Embryonic facial prominence (tissue), 1 donor: ENCODE measurements at regions not wholly inside any gene's neighbourhood (a gene's known extent, or its start where the extent isn't known, plus 50 kb on each side); places are given as distances from the start of the nearest gene placed in this dataset.
A peak's percentile ranks its signal among the peaks of the same experiment; 100 is the strongest.

Experiments used
- DNase-seq: peaks from one replicate; pipeline ENCODE4 v3.0.0-alpha.2; 2016; ENCODE audit errors: extremely low spot score

DNA sequence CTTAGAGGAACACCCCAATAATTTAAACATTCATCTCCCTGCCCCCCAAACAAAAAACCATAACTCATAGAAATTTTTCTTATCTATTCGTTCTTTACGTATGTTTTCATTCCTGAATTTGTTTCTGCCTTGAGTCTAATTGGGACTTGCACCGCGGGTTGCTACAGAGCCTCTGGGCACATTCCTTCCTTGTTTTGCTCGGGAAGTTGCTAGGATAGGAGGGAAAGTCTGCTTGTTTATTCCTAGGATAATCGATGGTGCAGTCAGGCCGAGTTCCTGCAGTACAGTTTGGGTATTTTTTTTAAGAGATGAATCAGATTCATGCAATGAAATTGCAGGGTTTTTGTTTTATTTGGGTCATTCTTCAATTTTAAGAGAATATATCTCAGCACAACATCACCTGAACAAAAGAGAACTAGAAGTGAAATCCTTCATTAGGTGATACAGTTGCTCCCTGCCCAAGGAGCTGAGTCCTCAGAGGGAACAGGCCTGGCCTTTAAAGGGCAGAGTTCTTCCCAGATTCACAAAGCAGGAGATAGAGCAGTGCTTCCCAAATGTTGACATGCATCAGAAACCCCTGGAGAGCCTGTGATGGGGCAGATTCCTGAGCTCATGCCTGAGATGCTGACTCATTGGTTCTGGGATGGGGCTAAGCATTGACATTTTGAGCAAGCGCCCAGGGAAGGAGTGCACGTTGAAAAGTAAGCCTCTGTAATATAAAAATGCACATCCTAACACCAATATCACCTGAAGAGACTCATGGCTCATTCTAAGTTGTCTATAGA is 114.9 kb upstream of the FAM9B start:
- peak; percentile 25 for DNase-seq

DNA sequence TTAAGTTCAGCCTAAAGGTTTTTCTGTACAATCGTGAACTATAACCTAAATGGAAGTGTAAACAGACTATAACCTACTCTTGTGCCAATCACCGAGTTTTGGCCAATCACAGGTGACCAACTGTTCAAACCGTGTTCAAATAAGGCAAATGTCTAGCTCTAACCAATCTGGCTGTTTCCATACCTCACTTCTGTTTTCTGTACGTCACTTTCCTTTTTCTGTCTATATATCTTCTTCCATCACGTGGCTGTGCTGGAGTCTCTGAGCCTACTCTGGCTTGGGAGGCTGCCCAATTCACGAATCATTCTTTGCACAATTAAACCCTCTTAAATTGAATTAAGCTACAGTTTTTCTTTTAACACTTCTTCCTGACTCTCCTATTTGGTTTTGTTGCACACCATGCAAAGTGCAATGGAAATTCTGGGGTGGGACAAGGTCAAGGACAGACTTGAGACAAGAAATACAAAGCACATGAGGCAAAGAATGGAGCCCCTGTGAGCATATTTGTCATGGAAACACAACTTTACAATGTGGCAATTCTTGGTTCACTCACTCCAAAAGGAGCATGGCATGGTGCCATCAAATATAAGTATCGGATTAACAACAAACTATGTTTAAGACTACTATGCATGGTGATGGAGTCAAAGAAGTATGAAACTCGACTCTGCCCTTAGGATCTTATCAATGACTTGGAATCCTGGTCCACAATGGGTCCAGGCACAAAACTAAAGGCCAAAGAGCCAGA is 115.7 kb upstream of the FAM9B start:
- no peak for DNase-seq

DNA sequence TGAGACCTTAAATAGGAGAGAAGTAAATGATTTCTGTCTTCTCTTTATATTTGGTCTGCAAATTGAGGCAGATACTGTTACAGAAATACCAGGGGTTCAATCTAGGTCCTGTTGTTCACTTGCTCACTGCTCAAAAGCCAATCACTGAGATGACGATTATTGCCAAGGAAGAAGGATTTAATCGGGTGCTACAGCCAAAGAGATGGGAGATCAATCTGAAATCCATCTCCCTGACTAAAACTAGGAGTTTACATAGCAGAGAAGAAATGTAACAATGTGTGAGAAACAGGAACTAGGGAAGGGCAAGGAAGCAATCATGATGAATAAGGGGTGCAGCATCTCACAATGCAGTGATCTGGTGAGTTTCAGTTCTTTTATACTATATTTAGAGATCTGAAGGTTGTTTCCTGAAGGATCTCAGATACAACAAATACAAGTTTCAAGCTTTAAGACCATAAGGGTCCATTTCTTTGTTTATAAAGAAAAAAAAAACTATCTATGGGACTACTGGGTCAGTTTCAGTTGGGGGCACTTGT is 117.9 kb upstream of the FAM9B start:
- no peak for DNase-seq

DNA sequence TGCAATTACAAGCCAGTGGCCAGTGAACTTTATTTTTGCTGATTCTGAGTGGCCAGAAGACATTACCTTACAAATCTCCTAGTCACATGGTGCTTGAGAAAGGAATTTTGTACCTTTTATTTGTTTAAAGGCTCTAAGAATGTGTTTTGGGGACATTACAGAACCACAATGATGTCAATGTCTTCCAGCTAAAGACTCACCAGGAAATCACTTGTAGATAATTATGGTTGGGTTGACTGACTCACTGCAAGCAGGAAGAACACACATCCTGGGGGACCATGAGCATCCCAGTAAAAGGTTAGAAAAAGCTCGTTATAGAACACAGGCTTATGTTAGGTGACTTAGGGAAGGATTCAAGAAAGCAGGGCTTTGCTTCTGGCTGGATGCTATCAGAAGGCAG is 119.4 kb upstream of the FAM9B start:
- no peak for DNase-seq

DNA sequence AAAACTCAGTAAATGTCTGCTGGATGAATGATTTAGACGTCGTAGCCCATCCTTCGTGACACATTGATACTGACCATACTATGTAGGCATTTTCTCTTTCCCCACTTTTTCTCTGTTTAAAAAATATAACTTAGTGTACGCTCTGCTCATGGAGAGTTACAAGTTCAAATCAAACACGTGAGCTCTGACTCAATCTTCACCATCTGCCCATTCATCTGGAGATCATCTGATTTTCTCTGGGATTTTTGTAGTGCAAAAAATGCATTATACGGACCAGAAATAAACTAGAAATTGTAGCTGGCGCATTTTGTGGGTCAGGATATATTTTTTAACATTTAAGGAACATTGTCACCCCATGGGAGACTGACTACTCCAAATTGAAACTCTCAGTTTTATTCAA is 124.7 kb upstream of the FAM9B start:
- DNase-seq = no peak

DNA sequence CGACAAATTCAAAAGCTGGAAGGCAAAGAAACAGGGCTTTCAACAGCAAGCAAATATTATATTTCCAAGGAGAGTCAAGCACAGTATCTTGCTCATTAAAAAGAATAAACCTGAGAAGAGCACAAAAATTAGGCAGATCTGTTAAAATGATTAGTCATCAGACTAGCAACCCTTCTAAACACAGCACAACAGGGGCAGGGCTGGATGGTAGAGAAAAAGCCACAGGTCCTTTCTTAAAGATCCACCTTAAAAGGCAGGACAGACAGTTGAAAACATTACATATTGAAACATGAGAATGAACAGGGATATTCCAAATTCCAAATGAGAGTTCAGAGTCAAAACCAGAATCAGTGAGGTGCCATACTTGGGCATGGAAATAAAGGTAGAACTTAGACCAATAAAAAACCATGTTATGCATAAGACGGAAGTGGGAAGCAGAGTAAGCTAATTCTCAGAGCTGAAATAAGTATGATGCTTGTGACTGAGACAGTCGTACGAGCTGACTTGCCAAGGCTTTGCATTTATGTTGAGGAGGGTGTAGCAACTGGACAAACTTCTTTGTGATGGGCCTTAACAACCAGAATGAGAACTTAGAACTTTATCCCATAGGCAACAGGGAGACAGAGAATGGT is 126.9 kb upstream of the FAM9B start:
- DNase-seq = no peak

DNA sequence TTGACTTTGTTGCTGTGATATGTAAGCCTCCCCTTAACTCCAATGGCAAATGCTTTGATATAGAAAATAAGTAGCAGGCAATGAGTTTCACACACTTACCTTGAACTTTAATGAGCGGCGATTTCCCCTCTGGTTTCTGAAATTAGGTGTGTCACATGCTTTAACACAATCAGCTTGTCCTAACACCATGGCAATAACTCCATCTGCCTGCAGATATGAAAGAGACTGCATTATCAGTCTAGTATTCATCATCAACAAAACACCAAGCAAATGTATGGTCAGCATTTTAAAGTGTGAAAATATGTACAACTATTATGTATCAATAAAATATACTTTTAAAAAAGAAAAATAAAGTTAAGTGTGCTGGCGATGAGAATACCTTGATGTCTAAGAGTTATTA is 128.8 kb upstream of the FAM9B start:
- DNase-seq = no peak

DNA sequence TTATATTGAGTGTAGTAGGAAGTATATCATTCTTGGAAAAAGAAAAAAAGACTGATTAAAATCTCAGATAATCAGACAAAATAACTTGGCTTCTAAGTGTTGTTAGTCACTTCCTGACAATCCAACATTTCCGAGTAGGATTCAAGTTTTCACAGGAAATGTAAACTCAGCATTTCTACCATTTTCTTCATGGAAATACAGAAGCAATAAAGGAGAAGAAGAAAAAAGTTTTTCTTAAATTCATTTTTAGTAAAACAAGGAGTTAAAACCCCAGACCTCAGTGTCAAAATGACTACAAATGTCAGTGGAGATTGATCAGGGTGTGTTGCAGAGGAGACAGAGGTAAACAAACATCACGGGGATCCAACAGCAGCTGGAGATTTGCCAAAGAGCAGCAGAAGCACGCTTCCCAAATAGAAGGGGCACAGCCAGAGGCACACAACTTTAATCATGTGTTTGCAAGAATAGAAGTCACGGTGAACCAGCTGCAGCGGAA is 129.3 kb upstream of the FAM9B start:
- DNase-seq = no peak

DNA sequence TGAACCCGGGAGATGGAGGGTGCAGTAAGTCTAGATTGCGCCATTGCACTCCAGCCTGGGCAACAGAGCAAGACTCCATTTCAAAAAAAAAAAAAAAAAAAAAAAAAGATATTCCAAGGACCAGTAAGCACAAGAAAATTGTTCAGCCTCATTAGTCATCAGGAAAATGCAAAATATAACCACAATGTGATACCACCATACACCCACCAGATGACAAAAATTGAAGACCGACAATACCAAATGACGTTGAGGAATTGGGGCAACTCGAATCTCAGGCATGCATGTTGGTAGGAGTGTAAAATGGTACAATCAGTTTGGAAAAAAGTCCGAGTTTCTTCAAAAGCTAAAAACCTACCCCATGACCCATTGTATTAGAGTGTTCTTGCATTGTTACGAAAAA is 130.2 kb upstream of the FAM9B start:
- no peak for DNase-seq

DNA sequence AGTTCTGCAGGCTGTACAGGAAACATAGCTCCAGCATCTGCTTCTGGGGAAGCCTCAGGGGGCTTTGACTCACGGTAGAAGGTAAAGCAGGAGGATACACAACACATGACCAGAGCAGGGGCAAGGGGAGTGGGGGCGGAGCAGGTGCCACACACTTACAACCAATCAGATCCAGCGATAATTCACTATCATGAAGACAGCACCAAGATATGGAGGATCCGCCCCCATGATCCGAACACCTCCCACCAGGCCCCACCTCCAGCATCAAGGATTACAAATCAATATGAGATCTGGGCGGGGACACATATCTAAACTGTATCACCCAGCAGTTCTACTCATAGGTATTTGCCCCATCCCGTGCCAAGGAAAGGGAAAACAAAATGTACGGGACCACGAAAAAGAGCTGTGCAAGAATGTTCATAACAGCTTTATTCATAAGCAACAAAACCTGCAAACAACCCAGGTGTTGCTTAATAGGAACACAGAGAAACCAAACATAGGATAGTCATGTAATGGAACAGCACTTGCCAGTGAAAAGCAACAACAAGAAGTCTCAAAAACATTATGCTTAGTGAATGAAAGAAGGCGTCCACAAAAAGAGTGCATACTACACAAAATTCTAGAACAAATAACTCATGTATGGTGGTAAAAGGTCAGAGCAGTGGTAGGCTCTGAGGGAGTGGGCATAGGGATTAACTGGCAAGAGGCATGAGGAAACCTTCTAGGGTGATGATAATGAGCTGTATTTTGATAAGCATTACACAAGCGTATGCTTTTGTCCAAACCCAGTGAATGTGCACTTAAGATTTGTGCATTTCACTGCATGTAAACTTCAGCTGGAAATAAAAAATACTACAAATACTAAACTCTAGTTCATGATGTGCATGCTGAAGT is 130.9 kb upstream of the FAM9B start:
- DNase-seq = no peak

DNA sequence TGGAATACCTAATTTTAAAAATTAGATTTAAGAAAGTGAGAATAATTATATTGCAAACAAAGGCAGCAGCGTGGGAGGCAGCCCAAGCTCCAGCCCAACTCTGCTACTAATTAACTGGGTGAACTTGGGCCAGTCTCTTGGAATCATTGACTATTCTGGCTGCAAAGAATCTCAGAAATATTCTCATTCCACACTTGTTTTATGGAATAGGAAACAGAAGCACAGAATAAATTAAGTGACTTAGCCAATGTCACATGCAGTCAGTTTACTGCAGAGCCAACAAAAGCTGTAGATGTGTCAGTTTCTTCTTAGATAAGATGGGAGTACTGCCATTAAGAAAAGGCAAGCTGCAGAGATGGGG is 132.6 kb upstream of the FAM9B start:
- no peak for DNase-seq

DNA sequence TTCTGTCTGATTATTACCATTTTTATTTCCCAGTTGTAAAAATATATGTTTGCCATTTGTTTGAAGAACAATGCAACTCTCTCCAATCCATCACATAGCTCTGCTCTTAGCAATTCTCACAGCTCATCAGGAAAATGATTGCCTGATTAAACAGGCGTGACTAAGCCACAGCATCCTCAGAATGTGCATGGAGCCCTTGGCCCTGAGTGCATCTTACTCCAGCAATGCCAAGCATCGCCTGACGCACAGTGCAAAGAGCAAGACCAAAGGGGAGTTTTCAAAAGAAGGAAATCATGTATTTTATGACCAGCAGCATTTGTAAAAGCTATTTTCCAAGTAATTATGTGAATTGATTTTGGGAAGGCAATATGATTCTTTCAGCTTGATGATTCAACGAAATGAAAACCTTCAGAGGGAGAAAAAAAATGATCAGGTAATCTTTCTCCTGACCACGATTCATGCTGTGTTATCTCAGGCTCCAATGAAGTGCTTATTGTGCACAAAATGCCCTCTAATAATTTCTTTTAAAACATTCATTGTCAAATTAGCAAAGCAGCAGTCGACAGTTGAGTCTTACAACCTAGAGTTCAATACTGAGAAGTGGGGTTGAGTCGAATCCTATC is 138.0 kb upstream of the FAM9B start:
- no peak for DNase-seq

DNA sequence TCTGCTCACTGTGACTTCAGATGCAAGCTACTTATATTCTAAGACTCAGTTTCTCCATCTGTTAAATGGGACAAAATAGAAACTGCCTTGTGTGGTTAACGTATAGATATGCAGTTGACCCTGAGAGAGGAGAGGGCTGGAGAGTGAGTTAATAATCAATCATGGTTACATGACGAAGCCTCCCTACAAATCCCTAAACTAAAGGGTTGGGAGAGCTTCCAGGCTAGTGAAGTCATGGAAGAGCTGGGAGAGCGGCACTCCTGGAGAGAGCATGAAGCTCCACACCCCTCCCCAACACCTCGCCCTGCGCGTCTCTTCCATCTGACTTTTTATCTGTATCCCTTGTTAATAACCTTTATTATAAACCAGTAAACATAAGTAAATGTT is 138.5 kb upstream of the FAM9B start:
- no peak for DNase-seq

DNA sequence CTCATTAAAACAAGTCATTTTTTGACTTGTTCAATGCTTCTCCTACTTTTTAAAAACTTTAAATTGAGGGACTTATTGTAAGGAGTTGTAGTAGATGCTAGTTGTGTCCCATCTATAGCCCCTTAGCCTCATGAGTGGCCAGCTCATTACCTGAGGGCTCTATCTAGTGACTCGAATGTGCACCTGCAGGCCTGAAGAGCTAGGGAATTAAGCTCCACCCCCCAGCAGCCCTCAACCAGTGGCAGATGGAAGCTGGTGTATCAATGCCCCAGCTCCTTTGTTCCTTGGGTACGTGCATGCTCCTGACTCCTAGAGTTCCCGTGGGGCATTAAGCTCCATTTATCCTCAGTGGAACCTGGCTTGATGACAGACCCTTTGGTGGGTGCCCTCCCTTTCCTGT is 146.7 kb upstream of the FAM9B start:
- no peak for DNase-seq

DNA sequence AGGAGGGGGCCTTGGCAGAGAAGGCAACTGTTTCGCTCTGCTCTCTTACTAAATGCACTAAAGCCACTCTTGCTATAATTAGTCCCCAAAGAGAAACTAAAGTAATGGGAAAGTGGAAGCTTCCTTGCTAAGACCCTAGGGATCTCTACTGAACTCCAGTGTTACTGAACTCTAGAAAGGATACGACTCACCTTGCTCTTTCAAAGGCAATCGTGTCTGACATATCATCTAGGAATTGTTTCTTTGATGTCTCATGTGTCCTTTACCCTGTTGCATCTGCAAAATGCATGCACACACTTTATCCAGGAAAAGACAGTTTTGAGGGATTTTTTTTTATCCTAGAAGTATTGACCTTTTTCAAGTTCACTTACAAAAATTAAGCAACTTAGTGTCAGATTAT is 148.1 kb upstream of the FAM9B start:
- DNase-seq = no peak

DNA sequence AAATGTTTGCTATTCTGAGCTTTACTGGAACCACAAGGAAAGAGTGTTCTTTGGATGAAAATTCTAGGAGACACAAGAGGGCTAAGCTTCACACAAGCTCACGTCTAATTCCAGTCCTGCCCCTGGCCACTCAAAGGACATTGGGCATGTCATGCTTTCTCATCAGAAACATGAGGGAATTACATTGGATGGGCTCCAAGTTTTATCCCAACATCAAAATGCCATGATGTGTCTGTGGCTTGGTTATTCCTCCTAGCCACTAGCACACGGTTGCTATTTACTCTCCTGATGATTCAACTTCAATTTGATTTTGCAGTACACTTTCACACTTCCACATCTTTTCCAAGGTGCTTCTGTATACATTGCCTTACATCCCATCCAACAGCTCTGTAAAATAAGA is 149.6 kb upstream of the FAM9B start:
- no peak for DNase-seq

DNA sequence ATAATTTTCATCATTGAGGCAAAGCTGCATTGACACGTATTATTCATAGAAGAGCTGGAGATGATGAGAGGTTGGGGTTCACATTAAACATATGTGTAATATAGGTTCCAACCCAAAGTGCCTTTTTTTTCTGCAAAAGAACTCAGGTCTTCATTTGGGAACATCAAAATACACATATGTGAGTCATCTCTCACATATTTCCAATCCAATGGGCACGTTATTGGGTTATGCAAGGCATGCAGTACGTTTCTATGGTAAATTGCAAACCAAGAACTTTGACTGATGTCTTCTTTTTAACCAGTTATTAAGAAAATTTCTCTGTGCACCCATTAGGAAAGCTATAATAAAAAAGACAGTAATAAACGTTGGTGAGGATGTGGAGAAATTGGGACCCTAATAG is 150.3 kb upstream of the FAM9B start:
- no peak for DNase-seq

DNA sequence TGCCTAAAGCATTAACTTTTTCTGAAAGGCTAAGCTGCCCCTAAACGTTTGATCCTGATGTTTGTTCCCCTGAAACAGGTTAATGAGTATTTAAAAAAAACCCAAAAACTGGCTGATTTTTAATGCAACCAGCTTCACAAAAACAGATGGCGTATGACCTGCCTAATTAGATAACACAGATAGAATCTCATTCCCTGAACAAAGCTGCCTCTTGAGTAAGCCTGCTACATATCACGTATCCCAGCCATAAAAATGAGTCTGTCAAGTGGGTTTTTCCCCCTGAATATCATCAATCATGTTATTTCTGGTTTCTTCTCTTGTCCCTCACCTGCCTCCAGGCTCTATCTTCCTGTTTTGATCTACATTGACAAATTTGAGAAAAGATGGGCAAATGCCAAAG is 154.2 kb upstream of the FAM9B start:
- no peak for DNase-seq

DNA sequence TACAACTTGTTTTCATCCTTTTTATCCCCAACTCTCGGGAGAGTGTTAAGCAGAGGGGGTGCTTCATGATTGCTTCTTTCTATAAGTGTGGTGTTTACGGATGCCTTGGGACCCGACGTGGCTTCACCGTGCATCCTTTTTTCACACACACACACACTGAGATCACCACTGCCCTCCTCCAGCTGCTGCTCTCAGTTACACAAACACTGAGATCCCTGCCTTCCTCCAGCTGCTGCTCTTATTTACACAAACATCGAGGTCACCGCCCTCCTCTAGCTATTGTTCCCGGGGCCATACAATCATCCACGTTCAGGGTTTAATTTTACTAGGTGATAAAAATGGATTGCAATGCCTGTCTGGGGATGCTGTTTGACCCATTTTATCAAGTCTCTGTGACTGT is 155.4 kb upstream of the FAM9B start:
- DNase-seq = no peak

DNA sequence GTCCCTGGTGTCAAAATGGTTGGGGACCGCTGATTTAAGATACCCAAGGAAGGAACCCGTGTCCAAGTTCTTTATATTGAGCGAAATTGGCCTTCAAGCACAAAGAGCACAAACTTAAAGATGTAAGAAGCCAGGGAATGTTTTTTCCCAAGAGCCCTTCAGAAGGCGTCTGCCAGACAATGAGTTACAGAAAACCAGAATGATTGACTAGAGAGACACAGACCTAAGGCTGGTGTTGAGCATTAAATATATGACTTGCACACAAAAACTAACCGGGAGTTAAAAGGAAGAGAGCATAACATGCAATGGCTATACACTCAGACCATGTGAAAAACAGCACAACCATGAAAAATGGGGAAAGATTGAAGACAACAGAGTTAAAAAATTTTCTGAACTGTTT is 157.5 kb upstream of the FAM9B start:
- DNase-seq = no peak

DNA sequence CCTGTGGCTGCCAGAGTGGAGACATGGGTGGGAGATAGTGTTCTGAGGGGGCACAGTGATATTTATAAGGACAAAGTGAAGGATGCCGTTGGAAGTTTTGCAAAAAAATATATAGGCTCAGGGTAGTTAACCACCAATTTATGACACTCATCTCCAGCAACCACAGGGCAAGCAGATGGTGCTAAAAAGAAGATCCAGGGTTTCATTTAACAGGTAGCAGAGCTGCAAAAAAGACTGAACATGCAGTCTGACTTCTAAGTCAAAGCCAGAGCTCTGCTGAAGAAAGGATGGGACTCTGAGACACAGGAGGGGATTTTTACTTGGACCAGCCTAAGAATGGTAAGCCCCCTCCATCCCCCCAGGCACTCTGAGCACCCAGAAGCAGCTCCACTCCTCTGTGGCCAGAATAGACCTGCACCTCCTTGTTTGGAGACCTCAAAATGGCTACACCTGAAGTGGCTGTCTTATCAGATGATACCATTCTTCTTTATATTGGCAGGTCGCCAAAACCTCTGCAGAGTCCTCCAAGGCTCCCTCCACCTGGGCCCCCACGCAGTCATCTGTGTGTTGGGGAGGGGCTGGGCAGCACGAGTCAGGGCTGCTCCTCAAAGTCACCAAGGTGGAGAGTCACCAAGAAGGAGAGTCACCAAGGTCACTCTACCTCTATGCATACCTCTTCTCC is 161.4 kb upstream of the FAM9B start:
- DNase-seq = no peak
